GM21528 (cell line): ENCODE measurements at regions not wholly inside any gene's neighbourhood (a gene's known extent, or its start where the extent isn't known, plus 50 kb on each side); places are given as distances from the start of the nearest gene placed in this dataset.
"Not testable (repeated sequence)": the region's sequence is repeated elsewhere in the genome, so short reads cannot be mapped to it uniquely, and the experiment has no call there.

ENCODE experiments used
- ATAC-seq: cut with Tn5 transposase; IDR thresholded peaks from one replicate; pipeline ENCODE4 v1.9.1; 2021; ENCODE audit warnings: mild to moderate bottlenecking, moderate library complexity; ENCODE audit not compliant: unreplicated experiment, low FRiP score

DNA sequence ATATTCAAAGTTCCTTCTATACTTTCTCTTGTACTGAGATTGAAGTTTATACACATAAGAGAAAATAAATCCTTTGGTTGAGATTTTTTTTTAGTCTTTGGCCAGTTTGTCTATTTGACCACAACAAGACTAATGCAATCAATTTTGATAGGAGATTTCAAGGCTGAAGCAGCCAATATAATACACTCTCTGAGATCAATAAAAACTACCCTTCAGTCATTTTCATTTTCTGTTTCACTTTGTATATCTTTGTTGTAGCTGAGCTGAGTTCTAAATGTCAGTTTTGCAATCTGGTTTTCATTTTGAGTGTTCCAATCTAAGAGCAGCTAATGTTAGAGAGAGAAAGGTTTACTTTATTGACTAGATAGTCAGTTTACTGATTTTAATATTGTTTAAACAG is 623.8 kb upstream of the ROBO1 start:
- ATAC-seq, result no peak

DNA sequence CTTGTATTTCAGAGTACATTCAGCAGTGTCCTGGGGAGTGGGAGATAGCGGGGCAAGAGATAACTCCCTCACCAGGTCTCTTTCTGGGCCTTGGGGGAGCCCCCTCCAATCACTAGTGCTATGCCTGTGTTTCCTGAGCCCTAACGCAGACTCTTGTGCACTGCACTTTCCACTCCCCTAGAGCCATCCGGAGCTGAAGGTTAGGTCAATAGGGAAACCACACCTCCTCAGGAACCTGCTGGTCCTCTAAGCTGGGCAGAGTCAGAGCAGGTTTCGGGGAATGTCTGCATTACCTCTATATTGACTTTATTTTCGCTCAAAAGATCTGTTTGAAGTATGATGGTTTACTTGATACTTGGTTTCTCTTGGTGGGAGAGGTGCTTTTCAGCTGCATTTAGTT is 617.0 kb upstream of the ROBO1 start:
- ATAC-seq, result no peak

DNA sequence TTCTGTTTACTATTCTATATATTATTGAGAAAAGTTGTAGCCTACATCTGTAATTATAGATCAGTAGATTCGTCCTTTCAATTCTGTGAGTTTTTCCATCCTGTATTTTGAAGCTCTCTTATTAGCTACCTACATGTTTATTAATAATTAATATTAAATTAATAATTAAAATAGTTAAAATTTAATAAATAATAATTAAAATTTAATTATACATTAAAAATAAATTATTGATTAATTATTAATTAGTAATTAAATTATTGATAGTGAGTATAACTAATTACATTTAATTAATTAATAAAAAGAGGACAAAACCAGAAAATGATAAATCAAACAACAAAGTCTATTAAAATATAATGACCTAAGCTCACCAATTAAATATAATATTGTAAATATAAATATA is 606.6 kb upstream of the ROBO1 start:
- no peak for ATAC-seq

DNA sequence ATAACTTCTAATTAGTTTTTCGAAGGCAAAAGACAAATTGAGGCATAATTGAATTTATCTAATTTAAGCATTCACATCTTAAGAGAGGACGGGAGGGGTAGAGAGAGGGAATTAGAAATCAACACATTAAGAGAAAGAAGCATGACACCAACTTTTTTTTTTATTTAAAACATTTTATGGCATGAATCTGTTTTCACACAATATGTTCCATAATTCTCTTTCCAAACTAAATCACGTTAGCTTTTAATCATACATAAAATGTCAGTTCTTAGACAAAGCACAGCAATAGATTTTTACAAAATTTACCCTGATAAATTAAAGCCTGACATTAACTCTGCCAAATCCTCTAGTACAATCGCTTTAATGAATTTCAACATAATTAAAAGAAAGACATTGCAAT is 600.8 kb upstream of the ROBO1 start:
- no peak for ATAC-seq

DNA sequence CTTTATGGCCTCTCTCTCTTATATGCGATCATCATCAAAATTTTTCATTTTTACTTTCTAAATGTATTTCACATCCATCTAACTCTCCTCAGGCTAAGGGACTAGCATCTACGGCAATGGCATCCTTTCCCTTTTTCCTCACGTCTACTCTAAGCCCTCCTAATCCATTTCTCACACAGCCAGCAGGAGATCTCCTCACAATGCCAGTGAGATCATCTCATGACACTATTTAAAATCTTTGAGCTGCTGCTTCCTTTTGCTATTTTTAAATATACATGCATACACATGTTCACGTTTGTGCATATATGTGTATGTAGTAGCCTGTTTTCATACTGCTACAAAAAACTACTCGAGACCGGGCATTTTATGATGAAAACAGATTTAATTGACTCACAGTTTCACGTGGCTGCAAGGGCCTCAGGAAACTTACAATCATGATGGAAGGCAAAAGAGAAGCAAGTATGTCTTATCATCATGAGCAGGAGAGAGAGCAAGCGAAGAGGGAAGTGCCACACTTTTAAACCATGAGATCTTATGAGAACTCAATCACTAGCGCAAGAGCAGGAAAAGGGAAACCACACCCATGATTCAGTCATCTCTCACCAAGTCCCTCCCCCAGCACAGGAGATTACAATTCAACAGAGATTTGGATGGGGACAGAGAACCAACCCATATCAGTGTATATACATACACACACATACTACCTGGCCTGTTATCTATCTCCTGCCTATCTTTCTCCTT is 599.2 kb upstream of the ROBO1 start:
- ATAC-seq, result no peak

DNA sequence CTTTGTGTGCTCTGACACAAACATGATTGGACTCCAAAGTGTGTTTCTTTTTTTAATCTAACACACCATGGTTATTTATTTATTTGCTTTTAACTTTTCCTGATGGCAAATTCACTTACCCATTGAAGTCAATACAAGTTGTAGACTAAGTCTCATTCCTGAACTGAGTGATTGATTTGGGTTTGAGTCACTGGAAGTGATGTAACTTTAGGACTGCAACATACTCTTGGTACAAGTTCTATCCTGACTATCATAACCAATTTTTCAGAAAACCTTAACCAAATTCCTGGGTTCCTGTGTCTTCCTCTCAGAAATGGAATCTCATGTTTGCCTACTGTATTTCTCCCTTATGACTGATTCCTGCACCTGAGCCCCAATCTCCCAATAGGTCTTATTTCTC is 590.0 kb upstream of the ROBO1 start:
- no peak for ATAC-seq

DNA sequence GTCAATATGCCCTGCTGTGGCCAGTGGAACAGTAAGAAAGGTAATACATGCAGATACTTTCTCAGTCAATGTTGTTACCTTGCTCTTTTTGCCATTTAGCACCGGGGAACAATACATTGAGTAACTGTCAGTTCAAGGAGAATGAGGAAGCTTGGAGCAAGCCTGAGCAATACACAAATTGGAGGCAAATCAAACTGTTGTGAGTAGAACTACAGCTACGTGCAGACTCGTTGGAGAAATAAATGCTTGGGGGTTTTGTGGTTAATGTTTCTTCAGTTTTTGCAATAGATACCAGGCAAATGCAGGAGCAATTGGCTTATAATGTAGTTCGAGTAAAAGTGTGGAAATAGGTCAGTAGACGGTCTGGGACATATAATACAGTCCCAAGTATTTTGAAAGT is 587.3 kb upstream of the ROBO1 start:
- no peak for ATAC-seq

DNA sequence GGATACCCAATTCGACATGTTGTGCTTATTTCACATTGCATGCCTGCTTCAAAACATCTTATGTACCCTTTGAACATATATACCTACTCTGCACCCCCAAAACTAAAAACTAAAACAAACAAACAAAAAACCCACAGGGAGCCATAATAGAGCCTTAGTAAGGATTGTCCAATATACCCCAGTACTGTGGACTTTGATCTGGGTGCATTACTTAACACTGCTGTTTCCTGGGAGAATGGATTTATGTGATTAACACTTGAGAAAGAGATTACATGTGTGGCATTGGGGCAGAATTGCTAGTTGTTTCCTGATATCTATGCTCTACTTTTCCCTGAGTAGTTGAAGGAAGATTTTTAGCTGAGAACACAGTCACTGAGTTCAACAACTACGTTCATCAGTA is 583.4 kb upstream of the ROBO1 start:
- ATAC-seq, result no peak

DNA sequence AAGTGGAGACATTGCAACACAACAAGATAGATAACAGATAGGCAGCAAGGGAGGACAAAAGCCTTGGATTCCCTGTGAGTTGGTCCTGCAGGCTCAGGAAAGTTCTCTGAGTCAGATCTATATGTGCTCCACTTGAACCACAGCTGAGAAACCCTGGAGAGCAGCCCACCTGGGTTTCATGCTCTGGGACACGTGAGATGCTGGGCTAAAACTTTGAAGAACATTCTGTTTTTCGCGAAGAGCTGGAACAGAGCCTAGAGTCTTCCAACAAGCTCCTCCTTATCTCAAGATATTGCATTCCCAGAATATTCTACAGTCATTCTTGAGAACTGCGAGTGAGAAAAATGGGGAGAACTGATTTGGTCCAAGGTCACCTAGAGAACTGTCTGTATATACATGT is 583.0 kb upstream of the ROBO1 start:
- no peak for ATAC-seq

DNA sequence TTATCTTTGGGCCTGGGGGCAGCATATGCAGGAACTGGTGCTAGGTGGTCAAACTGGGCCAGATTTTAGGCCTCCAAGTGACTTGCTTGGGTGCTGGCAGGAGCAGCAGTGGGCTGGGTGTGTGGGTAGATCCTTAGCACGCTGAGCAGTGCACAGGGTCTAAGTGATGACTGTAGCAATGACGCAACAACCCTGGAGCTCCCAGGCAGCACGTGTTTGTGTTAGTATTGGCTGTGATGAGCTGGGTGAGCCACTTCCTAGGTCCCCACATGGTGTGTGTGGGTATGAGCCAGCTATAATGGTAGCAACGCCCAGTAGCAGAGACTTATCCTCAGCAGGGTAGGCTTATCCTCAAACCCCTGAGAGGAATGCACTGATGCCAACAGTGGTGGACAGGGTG is 570.6 kb upstream of the ROBO1 start:
- ATAC-seq, result no peak

DNA sequence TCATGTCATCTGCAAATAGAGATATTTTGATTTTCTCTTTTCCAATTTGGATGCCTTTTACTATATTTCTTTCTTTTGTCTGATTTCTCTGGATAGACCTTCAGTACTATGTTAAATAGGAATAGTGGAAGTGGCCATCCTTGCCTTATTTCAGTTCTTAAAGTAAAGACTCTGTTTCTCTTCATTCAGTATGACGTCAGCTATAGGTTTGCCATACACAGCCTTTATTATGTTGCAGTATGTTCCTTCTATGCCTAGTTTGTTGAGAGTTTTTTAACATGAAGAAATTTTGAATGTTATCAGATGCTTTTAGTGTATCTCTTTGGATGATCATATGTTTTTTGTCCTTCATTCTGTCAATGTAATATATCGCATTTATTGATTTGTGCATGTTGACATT is 566.7 kb upstream of the ROBO1 start:
- ATAC-seq, result no peak

DNA sequence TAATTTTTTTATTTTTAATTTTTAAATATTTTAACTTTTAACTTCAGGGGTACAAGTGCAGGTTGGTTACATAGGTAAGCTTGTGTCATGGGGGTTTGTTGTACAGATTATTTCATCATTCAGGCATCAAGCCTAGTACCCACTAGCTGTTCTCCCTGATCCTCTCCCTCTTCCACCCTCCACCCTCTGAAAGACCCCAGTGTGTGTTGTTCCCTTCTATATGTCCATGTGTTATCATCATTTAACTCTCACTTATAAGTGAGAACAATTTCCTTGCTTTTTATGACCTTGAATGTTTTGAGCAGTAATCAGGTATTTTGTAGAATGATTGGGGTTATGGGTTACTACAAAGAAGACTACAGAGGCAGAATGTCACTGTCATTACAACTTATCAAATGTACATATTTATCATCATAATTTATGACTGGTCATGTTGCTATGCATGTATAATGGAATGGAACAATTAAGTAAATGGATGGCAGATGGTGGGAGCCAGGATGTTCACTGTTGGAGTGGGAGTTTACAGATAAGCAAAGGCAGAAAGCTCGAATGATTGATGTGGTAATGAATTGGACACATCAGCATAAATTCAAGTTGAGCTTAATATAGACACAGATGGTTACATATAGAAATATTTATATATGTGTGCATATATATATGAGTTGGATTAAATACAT is 563.8 kb upstream of the ROBO1 start:
- no peak for ATAC-seq

DNA sequence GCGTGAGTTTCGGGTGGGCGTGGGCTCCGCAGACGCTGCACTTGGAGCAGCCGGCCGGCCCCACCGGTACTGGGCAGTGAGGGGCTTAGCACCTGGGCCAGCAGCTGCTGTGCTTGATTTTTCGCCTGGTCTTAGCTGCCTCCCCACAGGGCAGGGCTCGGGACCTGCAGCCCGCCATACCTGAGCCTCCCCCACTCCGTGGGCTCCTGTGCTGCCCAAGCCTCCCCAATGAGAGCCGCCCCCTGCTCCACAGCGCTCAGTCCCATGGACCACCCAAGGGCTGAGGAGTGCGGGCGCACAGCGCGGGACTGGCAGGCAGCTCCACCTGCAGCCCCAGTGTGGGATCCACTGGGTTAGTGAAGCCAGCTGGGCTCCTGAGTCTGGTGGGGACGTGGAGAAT is 546.7 kb upstream of the ROBO1 start:
- not testable (repeated sequence) for ATAC-seq

DNA sequence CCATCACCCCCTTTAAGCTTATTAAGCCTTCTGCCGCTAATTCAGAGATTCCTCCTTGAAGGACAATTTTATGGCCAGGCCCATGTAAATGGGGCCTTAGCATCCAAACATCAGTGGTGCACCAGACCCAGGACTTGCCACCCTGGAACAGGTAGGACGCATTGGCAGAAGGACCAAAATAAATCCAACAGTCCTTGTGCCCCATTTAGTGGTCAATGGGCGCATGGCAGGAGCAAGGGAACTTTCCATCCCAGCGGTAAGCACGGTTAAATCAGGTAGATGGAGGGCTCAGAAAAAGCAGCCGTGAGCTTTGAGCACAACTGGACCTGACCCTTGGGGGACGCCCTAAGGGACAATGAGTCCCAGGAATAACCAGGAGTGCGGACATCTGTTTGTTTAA is 540.8 kb upstream of the ROBO1 start:
- ATAC-seq, result no peak

DNA sequence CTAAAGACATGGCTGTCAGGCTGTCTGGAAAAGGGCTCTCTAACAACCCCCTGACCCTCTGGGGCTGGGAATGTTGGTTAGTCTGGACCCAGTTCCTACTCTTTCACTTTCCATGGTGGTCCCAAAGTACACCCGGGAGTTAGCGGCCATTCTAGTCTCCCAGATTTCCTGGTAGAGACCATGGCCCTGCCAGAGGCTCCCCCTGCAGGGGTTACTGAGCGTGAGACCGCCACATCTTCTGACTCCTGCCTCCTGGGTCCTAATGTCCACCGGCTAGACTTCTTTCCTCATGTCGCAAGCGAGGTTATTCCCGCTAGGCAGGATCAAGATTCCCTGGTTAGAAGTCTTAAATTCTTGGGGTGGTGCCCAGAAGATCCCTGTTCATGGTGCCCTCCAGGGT is 540.0 kb upstream of the ROBO1 start:
- ATAC-seq, result no peak

DNA sequence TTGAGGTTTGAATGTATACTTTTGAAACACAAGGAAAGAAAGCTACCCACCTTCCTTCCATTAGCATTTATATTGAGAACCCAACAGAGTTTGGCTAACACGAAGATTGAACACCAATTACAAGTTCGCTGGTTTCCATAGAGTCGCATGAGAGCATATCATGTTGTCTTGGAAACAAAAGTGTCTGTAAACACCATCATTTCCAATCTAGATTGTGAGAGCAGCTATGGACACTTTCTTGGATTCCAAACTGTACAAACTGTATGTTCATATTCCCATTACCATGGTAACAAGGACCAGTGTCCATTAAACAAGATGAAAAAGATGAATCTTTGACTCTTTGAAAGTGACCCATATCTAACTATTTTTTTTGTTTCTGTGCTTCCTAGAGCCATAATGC is 529.9 kb upstream of the ROBO1 start:
- ATAC-seq, result no peak

DNA sequence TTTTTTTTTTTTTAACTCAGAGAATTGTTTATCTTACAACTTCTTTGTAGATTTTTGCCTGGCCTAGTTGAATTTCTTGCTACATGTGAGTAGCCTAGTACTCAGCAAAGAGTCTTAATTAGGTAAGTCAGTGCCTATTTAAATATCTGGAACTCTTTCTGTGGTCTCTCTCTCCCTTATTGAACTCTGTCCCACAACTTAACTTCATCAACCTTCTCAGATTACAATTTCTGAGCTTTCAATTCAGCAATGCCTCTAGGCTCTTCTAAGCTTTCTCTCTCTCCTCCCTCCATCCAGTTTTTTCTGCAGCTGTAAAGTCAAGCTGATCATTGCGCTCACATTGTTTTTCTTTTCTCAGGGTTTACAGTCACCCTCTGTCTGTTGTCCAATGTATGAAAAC is 517.6 kb upstream of the ROBO1 start:
- ATAC-seq, result no peak

DNA sequence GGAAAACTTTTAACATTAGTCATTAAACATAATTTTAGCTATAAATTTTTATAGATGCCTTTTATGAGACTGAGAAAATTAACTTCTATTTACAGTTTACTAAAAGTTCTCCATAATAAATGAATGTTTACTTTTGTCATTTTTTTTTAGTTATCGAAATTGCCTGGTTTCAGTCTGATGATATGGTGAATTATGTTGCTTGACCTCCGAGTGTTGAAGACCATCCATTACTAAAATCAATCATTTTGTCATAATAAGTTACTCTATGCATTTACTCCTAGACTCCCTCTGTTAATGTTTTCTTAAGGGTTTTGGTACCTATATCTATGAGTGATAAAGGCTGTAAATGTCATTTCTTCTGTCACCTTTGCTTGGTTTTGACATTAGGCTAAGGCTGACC is 516.0 kb upstream of the ROBO1 start:
- no peak for ATAC-seq

DNA sequence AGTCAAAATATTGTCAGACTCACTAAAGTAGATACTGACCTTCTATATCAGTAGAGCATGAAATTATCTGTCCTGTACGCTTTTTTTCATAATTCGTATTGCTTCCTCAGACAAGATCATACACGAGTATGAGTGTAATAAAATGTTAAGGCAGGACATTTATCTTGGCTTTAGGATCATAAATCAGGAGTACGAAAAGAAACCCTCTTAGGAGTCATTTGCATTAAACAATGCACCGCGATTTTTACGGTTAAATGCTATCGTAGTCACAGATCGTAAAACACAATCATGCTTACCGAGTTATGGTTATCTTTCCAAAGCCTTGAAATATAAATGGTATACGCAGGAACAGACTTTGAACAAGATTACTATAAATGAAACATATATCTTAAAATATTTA is 510.3 kb upstream of the ROBO1 start:
- ATAC-seq, result no peak

DNA sequence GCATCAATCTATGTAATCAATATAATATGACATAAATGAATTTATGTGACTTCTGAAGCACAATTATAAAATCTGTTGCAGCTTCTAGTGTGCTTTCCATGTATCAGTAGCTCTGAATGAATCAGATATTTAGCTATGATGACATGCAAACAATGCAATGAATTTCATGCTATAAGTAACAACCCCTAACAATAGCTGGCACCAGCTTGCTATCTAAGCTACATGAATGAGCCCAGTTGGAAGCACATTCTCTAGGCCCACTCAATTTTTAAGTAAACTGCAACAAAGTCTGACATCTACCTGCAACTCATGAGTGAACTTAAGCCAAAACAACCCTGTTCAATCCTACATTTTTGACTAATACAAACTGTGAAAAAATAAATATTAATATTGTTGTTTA is 507.3 kb upstream of the ROBO1 start:
- no peak for ATAC-seq

DNA sequence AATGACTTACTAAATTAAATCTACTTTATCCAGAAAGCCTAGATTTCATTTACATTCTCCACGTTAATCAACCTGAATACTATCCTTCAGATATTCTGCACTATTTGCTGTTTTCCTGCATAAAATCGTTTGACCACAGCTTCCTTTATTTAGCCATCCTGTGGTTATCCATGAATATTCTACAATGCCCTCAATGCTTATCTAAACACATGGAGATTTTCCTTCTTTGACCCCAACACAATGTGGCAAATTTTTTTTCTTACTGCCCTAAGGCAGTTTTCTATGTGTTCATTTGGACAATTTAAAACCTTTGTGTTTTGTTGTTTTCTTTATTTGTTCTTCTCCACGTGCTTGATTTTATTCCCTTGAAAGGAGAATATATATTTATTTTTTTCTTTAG is 495.5 kb upstream of the ROBO1 start:
- ATAC-seq, result no peak

DNA sequence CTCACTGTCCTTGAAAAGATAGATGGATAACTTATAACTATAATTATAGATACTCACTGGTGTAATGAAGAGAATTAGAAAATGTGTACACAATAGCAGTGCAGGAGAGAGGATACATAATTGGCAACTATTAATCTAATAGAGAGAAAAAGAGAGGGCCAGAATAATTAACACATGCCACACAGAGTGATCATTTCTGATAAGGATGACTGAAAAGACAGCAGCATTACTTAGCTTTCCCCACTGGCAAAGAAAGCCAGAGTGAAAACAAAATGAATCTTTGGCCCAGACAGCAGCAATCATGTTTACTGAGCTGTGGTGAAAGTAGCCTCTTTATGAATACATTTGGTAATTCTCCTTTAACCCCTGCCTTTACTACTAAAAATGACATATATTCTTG is 493.3 kb upstream of the ROBO1 start:
- ATAC-seq, result no peak

DNA sequence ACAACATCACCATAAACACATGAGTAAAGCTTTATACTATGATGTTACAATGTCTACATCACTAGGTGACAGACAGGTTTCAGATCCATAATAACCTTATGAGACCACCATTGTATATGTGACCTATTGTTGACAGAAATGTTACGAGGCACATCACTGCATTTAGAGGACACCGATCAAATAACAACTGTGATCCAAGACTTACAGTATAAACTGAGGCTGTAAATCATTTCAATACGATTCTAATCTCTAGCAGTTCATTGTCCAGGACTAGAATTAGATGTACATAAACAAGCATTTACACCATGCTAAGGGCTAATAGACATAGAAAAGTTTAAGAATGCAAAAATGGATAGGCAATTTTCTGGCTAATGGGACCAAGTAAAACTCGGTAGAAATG is 491.9 kb upstream of the ROBO1 start:
- ATAC-seq, result no peak
